GM12874 (cell line): ENCODE measurements at regions not wholly inside any gene's neighbourhood (a gene's known extent, or its start where the extent isn't known, plus 50 kb on each side); places are given as distances from the start of the nearest gene placed in this dataset.

Experiments
- CTCF ChIP-seq: IDR thresholded peaks from 2 replicates; pipeline ENCODE4 v1.5.1; 2011; ENCODE audit warnings: low read depth, mild to moderate bottlenecking, control low read depth, low read length, moderate library complexity; ENCODE audit not compliant: insufficient read depth

GRCh38 chr4:125952631-125953030 lies 637.9 kb downstream of the FAT4 start:
- no peak for TF ChIP-seq CTCF

- no peak for TF ChIP-seq CTCF
These were observed 641.5 kb downstream of the FAT4 start for GRCh38 chr4:125956276-125956675.

GRCh38 chr4:125958519-125958918 lies 643.8 kb downstream of the FAT4 start:
- TF ChIP-seq CTCF, result no peak

GRCh38 chr4:125961626-125962025 lies 646.9 kb downstream of the FAT4 start:
- TF ChIP-seq CTCF, result no peak

- TF ChIP-seq CTCF, result no peak
These were observed 661.2 kb downstream of the FAT4 start for GRCh38 chr4:125975861-125976397.

- no peak for TF ChIP-seq CTCF
These were observed 665.2 kb downstream of the FAT4 start for GRCh38 chr4:125979950-125980349.

GRCh38 chr4:125983168-125983567 lies 668.4 kb downstream of the FAT4 start:
- no peak for TF ChIP-seq CTCF
